Lung (tissue), 11 donors: ENCODE measurements at regions not wholly inside any gene's neighbourhood (a gene's known extent, or its start where the extent isn't known, plus 50 kb on each side); places are given as distances from the start of the nearest gene placed in this dataset.

Experiments
- ATAC-seq: fragments of 200-7000 bp; cut with Tn5 transposase; one replicate; pipeline ENCODE4 v1.9.1; 2020; ENCODE audit warnings: moderate number of reproducible peaks; ENCODE audit not compliant: insufficient read depth, low FRiP score
- DNase-seq, 3 donors: peaks; one replicate each; pipeline ENCODE4 v3.0.0-alpha.2; 2013 to 2017
- H3K27ac ChIP-seq, 2 donors: one replicate each; pipeline ENCODE4 v1.5.1; 2013; ENCODE audit warnings: mild to moderate bottlenecking in 2 of 2, moderate library complexity in 2 of 2, control low read depth in 1 of 2, inconsistent platforms in 1 of 2, low read depth in 1 of 2, low read length in 1 of 2
- H3K27me3 ChIP-seq, 3 donors: one replicate each; pipeline ENCODE4 v1.5.1; 2013; ENCODE audit warnings: low read length in 2 of 3; ENCODE audit not compliant: control insufficient read depth in 3 of 3, insufficient read depth in 3 of 3
- H3K36me3 ChIP-seq, 4 donors: one replicate each; pipeline ENCODE4 v1.5.1; 2013; ENCODE audit warnings: low read length in 4 of 4, mild to moderate bottlenecking in 1 of 4, moderate library complexity in 1 of 4; ENCODE audit not compliant: control insufficient read depth in 4 of 4, insufficient read depth in 4 of 4
- H3K4me1 ChIP-seq, 5 donors: one replicate each; pipeline ENCODE4 v1.5.1; 2013; ENCODE audit warnings: low read length in 5 of 5, mild to moderate bottlenecking in 2 of 5, moderate library complexity in 1 of 5; ENCODE audit not compliant: control insufficient read depth in 5 of 5, insufficient read depth in 5 of 5
- H3K4me3 ChIP-seq: one replicate; pipeline ENCODE4 v1.5.1; 2013; ENCODE audit warnings: mild to moderate bottlenecking, control low read depth, moderate library complexity
- H3K9ac ChIP-seq, 2 donors: one replicate each; pipeline ENCODE4 v1.5.1; 2013; ENCODE audit warnings: low read length in 2 of 2, control low read depth in 1 of 2; ENCODE audit not compliant: insufficient read depth in 1 of 2
- H3K9me3 ChIP-seq, 4 donors: one replicate each; pipeline ENCODE4 v1.5.1; 2013; ENCODE audit warnings: low read length in 3 of 4, mild to moderate bottlenecking in 1 of 4, moderate library complexity in 1 of 4; ENCODE audit not compliant: control insufficient read depth in 4 of 4, insufficient read depth in 3 of 4
- CTCF ChIP-seq: IDR thresholded peaks from 2 replicates; pipeline ENCODE4 v1.5.1; 2012; ENCODE audit warnings: mild to moderate bottlenecking; ENCODE audit errors: control extremely low read depth, extremely low read depth
- WGBS, 2 donors: extraction: QIAGEN DNeasy Blood & Tissue Kit; methylation state at CpG; one replicate each; pipeline ENCODE4 v1.1.7; 2013; 5-methylcytosine and 5-hydroxymethylcytosine counted together
- donor health status: control.
- donor health status: control.
- donor health status: Bipolar disorder and iron deficiency.
- donor health status: healthy.
- donor health status: DM: yes; HTN: yes; CAD: no.

- TF ChIP-seq CTCF, result no peak
- no peaks in the 10 kb centered on the region for H3K36me3 ChIP-seq
- no peak overlapping the region for H3K9ac ChIP-seq
- ATAC-seq (no peak), DNase-seq (no peak)
- no peaks in the 10 kb centered on the region for H3K9me3 ChIP-seq
- H3K27ac ChIP-seq, result no peak overlapping the region
- no peaks in the 10 kb centered on the region for H3K27me3 ChIP-seq
- no peaks in the 10 kb centered on the region for H3K4me1 ChIP-seq
- no peak overlapping the region for H3K4me3 ChIP-seq
Observed at GRCh38 chr4:173871643-173872042, 341.6 kb upstream of the HAND2 start.

GRCh38 chr4:173866322-173867026, 336.4 kb upstream of the HAND2 start:
- Histone ChIP-seq H3K4me3 (no peak overlapping the region), H3K27ac (no peak overlapping the region), H3K9me3 (peaks cover 0 to 2% (median 0%) of the 10 kb centered on the region in 4 donors), H3K9ac (no peak overlapping the region), H3K4me1 (no peaks in the 10 kb centered on the region), H3K27me3 (no peaks in the 10 kb centered on the region), H3K36me3 (no peaks in the 10 kb centered on the region)
- DNase-seq, result no peak
- WGBS, 2 donors, result 91 to 92% methylated on average over 3 of the region's 3 CpGs
- no peak for ATAC-seq
- TF ChIP-seq CTCF, result no peak

GRCh38 chr4:173862754-173863153, 332.7 kb upstream of the HAND2 start:
- ATAC-seq (no peak), DNase-seq (no peak)
- WGBS, 2 donors, result 85 to 91% methylated on average over 3 of the region's 3 CpGs
- H3K4me3 ChIP-seq, result no peak overlapping the region
- H3K27me3 ChIP-seq, result no peaks in the 10 kb centered on the region
- H3K27ac ChIP-seq, result no peak overlapping the region
- no peaks in the 10 kb centered on the region for H3K36me3 ChIP-seq
- peaks cover 0 to 4% (median 0%) of the 10 kb centered on the region in 4 donors for H3K9me3 ChIP-seq
- H3K9ac ChIP-seq, result no peak overlapping the region
- no peaks in the 10 kb centered on the region for H3K4me1 ChIP-seq
- no peak for TF ChIP-seq CTCF

- ATAC-seq, result no peak
- no peaks in the 10 kb centered on the region for H3K4me1 ChIP-seq
- no peak for TF ChIP-seq CTCF
- H3K36me3 ChIP-seq, result no peaks in the 10 kb centered on the region
- DNase-seq, result no peak
- no peak overlapping the region for H3K9ac ChIP-seq
- no peaks in the 10 kb centered on the region for H3K27me3 ChIP-seq
- no peak overlapping the region for H3K27ac ChIP-seq
- no peak overlapping the region for H3K4me3 ChIP-seq
- H3K9me3 ChIP-seq, result peaks cover 0 to 5% (median 0%) of the 10 kb centered on the region in 4 donors
- WGBS, 2 donors, result 62 to 72% methylated on average over 2 of the region's 2 CpGs
Observed at GRCh38 chr4:173860094-173860493, 330.1 kb upstream of the HAND2 start.
